ENCODE measurements at regions not wholly inside any gene's neighbourhood (a gene's known extent, or its start where the extent isn't known, plus 50 kb on each side); places are given as distances from the start of the nearest gene placed in this dataset.

GRCh38 chr10:64502936-64503335, 981.7 kb downstream of the REEP3 start:
- TF ChIP-seq CTCF (IDR thresholded peaks at IDR 0.05; ENCODE audit: low read depth, low read length) = no peak
- DNase-seq (ENCODE audit: low read depth in 2 of 2) = no peak
- H3K4me3 ChIP-seq (replicated peaks in 1 of 2; ENCODE audit: low read depth in 2 of 2, low read length in 2 of 2) = no peak overlapping the region

- no peak overlapping the region for H3K4me3 ChIP-seq (replicated peaks in 1 of 2; ENCODE audit: low read depth in 2 of 2, low read length in 2 of 2)
- no peak for DNase-seq (ENCODE audit: low read depth in 2 of 2)
- TF ChIP-seq CTCF (IDR thresholded peaks at IDR 0.05; ENCODE audit: low read depth, low read length) = no peak
Measured at GRCh38 chr10:64503429-64503828, 982.2 kb downstream of the REEP3 start.

GRCh38 chr10:64505501-64505900, 984.3 kb downstream of the REEP3 start:
- H3K4me3 ChIP-seq (replicated peaks in 1 of 2; ENCODE audit: low read depth in 2 of 2, low read length in 2 of 2) = no peak overlapping the region
- TF ChIP-seq CTCF (IDR thresholded peaks at IDR 0.05; ENCODE audit: low read depth, low read length) = no peak
- DNase-seq (ENCODE audit: low read depth in 2 of 2) = no peak

GRCh38 chr10:64506963-64507362, 985.8 kb downstream of the REEP3 start:
- TF ChIP-seq CTCF (IDR thresholded peaks at IDR 0.05; ENCODE audit: low read depth, low read length) = no peak
- DNase-seq (ENCODE audit: low read depth in 2 of 2) = no peak
- no peak overlapping the region for H3K4me3 ChIP-seq (replicated peaks in 1 of 2; ENCODE audit: low read depth in 2 of 2, low read length in 2 of 2)

- no peak for DNase-seq (ENCODE audit: low read depth in 2 of 2)
- no peak for TF ChIP-seq CTCF (IDR thresholded peaks at IDR 0.05; ENCODE audit: low read depth, low read length)
- H3K4me3 ChIP-seq (replicated peaks in 1 of 2; ENCODE audit: low read depth in 2 of 2, low read length in 2 of 2) = no peak overlapping the region
Measured at GRCh38 chr10:64507651-64508028, 986.4 kb downstream of the REEP3 start.

GRCh38 chr10:64508029-64508661, 986.9 kb downstream of the REEP3 start:
- peak in 1 of 2 donors; percentile 18 for DNase-seq (ENCODE audit: low read depth in 2 of 2)
- no peak overlapping the region for H3K4me3 ChIP-seq (replicated peaks in 1 of 2; ENCODE audit: low read depth in 2 of 2, low read length in 2 of 2)
- TF ChIP-seq CTCF (IDR thresholded peaks at IDR 0.05; ENCODE audit: low read depth, low read length) = no peak
